K562 (cell line): ENCODE measurements at regions not wholly inside any gene's neighbourhood (a gene's known extent, or its start where the extent isn't known, plus 50 kb on each side); places are given as distances from the start of the nearest gene placed in this dataset.

ENCODE experiments used
- ATAC-seq: fragments of 200-7000 bp; cut with Tn5 transposase; 3 replicates; pipeline ENCODE4 v1.9.1; 2020; ENCODE audit warnings: moderate library complexity
- BruUV-seq: library from RNA; stranded (reverse); fragments of 400-500 nt; replicated peaks from 2 replicates; lab custom pipeline; 2021; lab: Mats Ljungman, UMichigan
- CTCF ChIA-PET: fragments of 300-600 bp; formaldehyde crosslinking; extraction: SDS; loops from one replicate; lab custom pipeline; 2021; ENCODE audit warnings: low intra/inter-chr PET ratio; lab: Yijun Ruan, JAX
- POLR2A ChIA-PET: fragments of 300-600, 350-650 bp; sonication (Branson Sonifier 250); formaldehyde crosslinking; extraction: SDS; loops from one replicate; lab custom pipeline; 2021; ENCODE audit warnings: antibody characterized with exemption, inconsistent platforms; lab: Yijun Ruan, JAX
- DNase-seq, 4 experiments: peaks; one replicate each; pipeline versions ENCODE4 v3.0.0 to v3.0.0-alpha.2; 2011 to 2018; ENCODE audit warnings: low spot score in 3 of 4, mixed read lengths in 3 of 4; ENCODE audit errors: extremely low read depth in 1 of 4
- FAIRE-seq: peaks from 2 replicates; lab custom pipeline; 2011; peaks lifted over from hg19 to GRCh38; lab: Jason Lieb, UNC
- H2AFZ ChIP-seq: 2 replicates; pipeline ENCODE4 v1.6.0; 2011; ENCODE audit warnings: low read depth, low read length, control low read depth, inconsistent platforms
- H3K27ac ChIP-seq: fragments of 200-600 bp; 3 replicates; pipeline ENCODE4 v1.8.0; 2011; ENCODE audit warnings: low read depth, mild to moderate bottlenecking, control low read depth, inconsistent platforms, low read length, moderate library complexity, mixed read lengths; ENCODE audit errors: extremely low read depth
- H3K27me3 ChIP-seq, 2 experiments: fragments of 300-600 bp in 1 of 2; 2 replicates in 1 of 2; 3 replicates in 1 of 2; pipeline versions ENCODE4 v1.6.0 to v1.8.0; 2011; ENCODE audit warnings: inconsistent platforms in 2 of 2, low read length in 2 of 2, mild to moderate bottlenecking in 1 of 2, mixed read lengths in 1 of 2, moderate library complexity in 1 of 2; ENCODE audit not compliant: control insufficient read depth in 2 of 2, insufficient read depth in 2 of 2
- H3K36me3 ChIP-seq: fragments of 300-600 bp; 3 replicates; pipeline ENCODE4 v1.8.0; 2011; ENCODE audit warnings: mild to moderate bottlenecking, low read length, inconsistent platforms; ENCODE audit not compliant: control insufficient read depth, insufficient read depth
- H3K4me1 ChIP-seq, 2 experiments: fragments of 200-600 bp in 1 of 2; replicated peaks in 1 of 2; 2 replicates in 1 of 2; 3 replicates in 1 of 2; pipeline versions ENCODE4 v1.5.1 to v1.8.0; 2011; ENCODE audit warnings: inconsistent platforms in 2 of 2, low read length in 2 of 2, mild to moderate bottlenecking in 1 of 2, mixed read lengths in 1 of 2, moderate library complexity in 1 of 2; ENCODE audit not compliant: control insufficient read depth in 2 of 2, insufficient read depth in 2 of 2
- H3K4me2 ChIP-seq: 2 replicates; pipeline ENCODE4 v1.6.1; 2011; ENCODE audit warnings: low read length, control low read depth, inconsistent platforms, mixed read lengths; ENCODE audit not compliant: insufficient read depth
- H3K4me3 ChIP-seq: fragments of 200-600 bp; sonication (generic), shearing (Covaris generic); 2 replicates; pipeline ENCODE4 v1.5.1; 2016; ENCODE audit warnings: control low read depth, inconsistent platforms
- H3K79me2 ChIP-seq: fragments of 200-600 bp; 3 replicates; pipeline ENCODE4 v1.8.0; 2011; ENCODE audit warnings: low read length, inconsistent platforms; ENCODE audit not compliant: control insufficient read depth, insufficient read depth
- H3K9ac ChIP-seq, 2 experiments: 2 replicates each; pipeline versions ENCODE4 v1.6.0 to v1.6.1; 2011; ENCODE audit warnings: low read depth in 2 of 2, low read length in 2 of 2, control low read depth in 1 of 2, inconsistent platforms in 1 of 2, mild to moderate bottlenecking in 1 of 2, mixed read lengths in 1 of 2; ENCODE audit not compliant: insufficient read depth in 1 of 2
- H3K9me1 ChIP-seq: one replicate; pipeline ENCODE4 v1.6.0; 2011; ENCODE audit warnings: inconsistent platforms, mild to moderate bottlenecking, low read length, moderate library complexity; ENCODE audit not compliant: control insufficient read depth, insufficient read depth
- H3K9me3 ChIP-seq: replicated peaks from 2 replicates; pipeline ENCODE4 v1.5.1; 2011; ENCODE audit warnings: low read depth, low read length, inconsistent platforms; ENCODE audit not compliant: control insufficient read depth, insufficient read depth
- H4K20me1 ChIP-seq: replicated peaks from 2 replicates; pipeline ENCODE4 v1.6.1; 2011; ENCODE audit warnings: low read length, inconsistent platforms, mixed read lengths; ENCODE audit not compliant: control insufficient read depth, insufficient read depth
- ARID3B ChIP-seq: fragments of 250-450 bp; sonication (Bioruptor Pico); IDR thresholded peaks from 2 replicates; pipeline ENCODE4 v1.4.0; 2020; ENCODE audit warnings: borderline replicate concordance
- ATF4 ChIP-seq: fragments of 450-650 bp; formaldehyde crosslinking; IDR thresholded peaks from 2 replicates; pipeline ENCODE4 v1.4.0; 2022; ENCODE audit warnings: mild to moderate bottlenecking, moderate library complexity
- MCM7 ChIP-seq, 2 experiments: fragments of 450-650 bp; IDR thresholded peaks; 2 replicates each; pipeline ENCODE4 v1.6.1; 2016 to 2018
- MXI1 ChIP-seq: IDR thresholded peaks from 2 replicates; pipeline ENCODE4 v1.6.1; 2011; ENCODE audit warnings: low read depth, mild to moderate bottlenecking, improper control_type of control experiment, low read length
- SP2 ChIP-seq: IDR thresholded peaks from 2 replicates; pipeline ENCODE4 v1.6.1; 2011; ENCODE audit warnings: mild to moderate bottlenecking, low read depth, low read length, moderate library complexity; ENCODE audit not compliant: poor library complexity, severe bottlenecking; ENCODE audit errors: extremely low read depth
- ZNF395 ChIP-seq: fragments of 200-800 bp; sonication (Bioruptor generic); IDR thresholded peaks from 2 replicates; pipeline ENCODE4 v1.6.1; 2017; ENCODE audit warnings: missing genetic modification characterization, missing compliant biosample characterization
- WGBS: fragments of 100-300 bp; shearing (Covaris generic); methylation state at CpG from one replicate; pipeline ENCODE4 v1.1.6; 2016; ENCODE audit warnings: low coverage, mixed read lengths; ENCODE audit not compliant: insufficient coverage; ENCODE audit errors: missing lambda C conversion rate; 5-methylcytosine and 5-hydroxymethylcytosine counted together
- in situ Hi-C: fragments of 300-500 bp; cut with MboI; formaldehyde crosslinking; loops from 4 replicates; pipeline ENCODE4 v1.15.0; 2018; ENCODE audit warnings: inconsistent platforms, mixed read lengths
- intact Hi-C: fragments of 100-400 bp; cut with micrococcal nuclease; formaldehyde crosslinking; loops from 2 replicates; pipeline ENCODE4 v1.14.2; 2022

GRCh38 chr17:71535321-71535720 is 585.5 kb upstream of the SOX9 start:
- CTCF ChIA-PET = no interaction called here
- intact Hi-C loops (no loop called here), in situ Hi-C loops (no loop called here)
- POLR2A ChIA-PET = no interaction called here
- Histone ChIP-seq H3K27ac (no peak overlapping the region), H3K9me1 (no peaks in the 10 kb centered on the region), H2AFZ (no peak overlapping the region), H3K9ac (no peak overlapping the region), H4K20me1 (no peaks in the 10 kb centered on the region), H3K4me2 (no peak overlapping the region), H3K79me2 (no peaks in the 10 kb centered on the region), H3K4me3 (no peak overlapping the region), H3K4me1 (no peaks in the 10 kb centered on the region), H3K36me3 (no peaks in the 10 kb centered on the region), H3K9me3 (no peaks in the 10 kb centered on the region), H3K27me3 (no peaks in the 10 kb centered on the region)
- TF ChIP-seq ATF4 (no peak), SP2 (no peak), MCM7 (IDR thresholded peaks at IDR 0.05) (no peak), MXI1 (no peak), ARID3B (CRISPR knock-in tag) (no peak), ZNF395 (no peak)
- DNase-seq (no peak), ATAC-seq (no peak), FAIRE-seq (no peak)
- WGBS = 0% methylated on average over 3 of the region's 3 CpGs
- no TSS peak for BruUV-seq
